RWPE1 (cell line): ENCODE measurements at regions not wholly inside any gene's neighbourhood (a gene's known extent, or its start where the extent isn't known, plus 50 kb on each side); places are given as distances from the start of the nearest gene placed in this dataset.
A peak's percentile ranks its signal among the peaks of the same experiment; 100 is the strongest.

Experiments
- CTCF ChIA-PET: fragments of 350-600 bp; sonication (Branson Sonifier 250); formaldehyde crosslinking; extraction: SDS; loops from one replicate; lab custom pipeline; 2021; lab: Yijun Ruan, JAX
- POLR2A ChIA-PET: fragments of 400-600 bp; formaldehyde crosslinking; extraction: SDS; loops from one replicate; lab custom pipeline; 2020; ENCODE audit warnings: antibody characterized with exemption; ENCODE audit not compliant: low non-redundant PET; lab: Yijun Ruan, JAX
- DNase-seq: peaks from one replicate; pipeline ENCODE4 v3.0.0; 2012; ENCODE audit warnings: low spot score
- H3K27ac ChIP-seq: fragments of 450-650 bp; 2 replicates; pipeline ENCODE4 v1.5.1; 2017
- TF ChIP-seq, protein P1 (sequence below): fragments of 450-650 bp; conservative IDR thresholded peaks from 2 replicates; pipeline ENCODE4 v1.5.1; 2017; ENCODE audit warnings: low read depth, mild to moderate bottlenecking

DNA sequence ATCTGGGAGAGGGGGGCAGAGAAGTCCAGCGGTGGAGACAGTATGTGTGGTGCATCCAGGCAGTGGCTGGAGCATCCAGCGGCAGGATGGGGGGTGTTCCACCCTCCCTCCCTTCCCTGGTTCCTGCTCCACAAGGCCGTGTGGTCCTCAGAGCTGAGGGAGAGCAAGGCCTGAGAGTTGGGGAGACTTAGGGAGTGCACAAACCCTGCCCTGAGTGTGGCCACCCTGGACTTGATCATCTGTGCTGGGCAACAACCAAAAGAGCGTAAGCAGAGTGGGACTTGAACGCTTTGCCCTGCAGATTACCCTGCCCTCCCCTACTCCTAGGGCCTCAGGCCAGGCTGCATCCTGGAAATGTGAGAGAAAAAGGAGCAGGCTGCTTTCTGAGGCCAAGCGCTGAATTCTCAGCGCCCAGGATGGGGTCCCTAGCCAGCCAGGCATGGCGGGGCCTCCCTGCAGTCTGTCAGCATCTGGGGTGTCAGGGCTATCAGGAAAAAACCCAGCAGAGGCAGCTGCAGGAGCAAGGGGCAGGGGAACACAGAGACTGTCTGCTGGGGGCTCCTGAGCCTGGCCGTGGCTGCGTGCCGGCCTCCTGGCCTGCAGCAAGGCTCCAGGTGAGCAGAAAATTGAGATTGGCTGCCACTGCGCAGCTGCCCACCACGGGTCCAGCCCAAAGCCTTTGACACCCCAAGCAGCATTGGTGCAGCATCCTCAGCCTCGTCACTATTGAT, 266.2 kb downstream of the NPHP4 start:
- ChIA-PET POLR2A (no interaction called here), CTCF (interaction anchor here (0.7 kb wide), 1 partner anchor 88 kb away, joined by 3 read pairs; no protein-coding TSS in a partner anchor)
- no peak for DNase-seq
- TF ChIP-seq, protein P1, sequence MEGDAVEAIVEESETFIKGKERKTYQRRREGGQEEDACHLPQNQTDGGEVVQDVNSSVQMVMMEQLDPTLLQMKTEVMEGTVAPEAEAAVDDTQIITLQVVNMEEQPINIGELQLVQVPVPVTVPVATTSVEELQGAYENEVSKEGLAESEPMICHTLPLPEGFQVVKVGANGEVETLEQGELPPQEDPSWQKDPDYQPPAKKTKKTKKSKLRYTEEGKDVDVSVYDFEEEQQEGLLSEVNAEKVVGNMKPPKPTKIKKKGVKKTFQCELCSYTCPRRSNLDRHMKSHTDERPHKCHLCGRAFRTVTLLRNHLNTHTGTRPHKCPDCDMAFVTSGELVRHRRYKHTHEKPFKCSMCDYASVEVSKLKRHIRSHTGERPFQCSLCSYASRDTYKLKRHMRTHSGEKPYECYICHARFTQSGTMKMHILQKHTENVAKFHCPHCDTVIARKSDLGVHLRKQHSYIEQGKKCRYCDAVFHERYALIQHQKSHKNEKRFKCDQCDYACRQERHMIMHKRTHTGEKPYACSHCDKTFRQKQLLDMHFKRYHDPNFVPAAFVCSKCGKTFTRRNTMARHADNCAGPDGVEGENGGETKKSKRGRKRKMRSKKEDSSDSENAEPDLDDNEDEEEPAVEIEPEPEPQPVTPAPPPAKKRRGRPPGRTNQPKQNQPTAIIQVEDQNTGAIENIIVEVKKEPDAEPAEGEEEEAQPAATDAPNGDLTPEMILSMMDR = no peak
- no peak overlapping the region for H3K27ac ChIP-seq

DNA sequence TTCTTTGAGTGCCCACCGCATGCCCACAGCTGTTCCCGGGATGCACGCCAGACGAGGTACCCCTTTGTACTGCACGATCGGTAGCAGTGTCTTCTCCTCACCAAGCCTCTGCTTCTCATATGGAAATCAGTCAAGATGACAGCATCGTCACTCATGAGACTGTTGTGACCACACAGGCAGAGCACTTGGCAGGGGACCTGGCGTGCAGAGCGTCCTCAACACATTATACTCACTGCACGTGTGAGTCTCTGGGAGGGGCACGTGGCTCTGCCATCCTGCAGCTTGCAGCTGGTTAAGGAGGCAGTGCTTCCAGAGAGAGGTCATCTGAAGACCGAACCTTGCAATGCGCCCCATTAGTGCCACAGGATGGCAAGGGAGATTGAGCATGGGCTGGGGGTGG, 266.8 kb downstream of the NPHP4 start:
- TF ChIP-seq, protein P1 = no peak
- H3K27ac ChIP-seq = no peak overlapping the region
- CTCF ChIA-PET = no interaction called here
- no peak for DNase-seq
- POLR2A ChIA-PET = no interaction called here

DNA sequence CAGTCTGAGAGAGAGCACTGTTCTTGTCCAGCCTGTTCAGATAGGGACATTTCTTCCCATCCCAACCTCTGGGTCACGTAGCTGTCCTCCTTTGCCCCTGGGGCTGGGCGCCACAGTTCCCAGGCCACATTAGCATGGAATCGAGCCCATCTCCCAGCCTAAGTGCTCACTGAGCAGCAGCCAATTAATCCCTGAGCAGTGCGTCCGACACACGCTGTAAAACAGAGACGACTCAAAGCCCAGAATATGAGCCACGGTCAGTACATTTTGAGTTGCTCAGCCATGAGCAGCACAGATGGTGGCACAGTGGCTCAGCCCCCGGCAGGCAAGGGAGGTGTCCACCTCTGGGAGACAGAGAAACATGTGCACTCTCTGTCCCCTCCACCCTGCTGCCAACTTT, 267.4 kb downstream of the NPHP4 start:
- no peak overlapping the region for H3K27ac ChIP-seq
- CTCF ChIA-PET = no interaction called here
- TF ChIP-seq, protein P1 = no peak
- POLR2A ChIA-PET = no interaction called here
- no peak for DNase-seq

DNA sequence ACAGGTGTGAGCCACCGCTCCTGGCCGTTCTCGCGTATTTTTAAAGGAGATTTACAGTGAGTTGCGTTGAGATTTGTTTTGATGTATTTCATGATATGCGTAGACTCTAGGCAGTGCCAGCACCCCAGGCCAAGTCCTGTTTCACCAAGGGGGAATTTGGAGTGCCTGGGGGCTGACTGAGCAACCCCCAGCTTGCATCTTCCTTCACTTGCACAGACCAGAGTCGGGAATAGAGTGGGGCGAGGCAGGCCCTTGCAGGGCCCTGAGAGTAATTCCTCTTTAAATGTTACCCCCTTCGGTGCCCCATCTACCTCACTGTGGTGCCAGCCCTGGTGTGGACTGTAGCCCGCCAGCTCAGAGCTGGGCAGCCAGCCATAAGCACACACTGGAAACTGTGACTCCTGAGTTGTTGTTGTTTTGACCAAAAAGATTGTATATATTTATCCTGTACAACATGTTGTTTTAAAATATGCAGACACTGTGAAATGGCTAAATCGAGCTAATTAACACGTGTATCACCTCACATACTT, 269.5 kb downstream of the NPHP4 start:
- DNase-seq = no peak
- TF ChIP-seq, protein P1 = no peak
- H3K27ac ChIP-seq = no peak overlapping the region
- POLR2A ChIA-PET = no interaction called here
- CTCF ChIA-PET = no interaction called here

DNA sequence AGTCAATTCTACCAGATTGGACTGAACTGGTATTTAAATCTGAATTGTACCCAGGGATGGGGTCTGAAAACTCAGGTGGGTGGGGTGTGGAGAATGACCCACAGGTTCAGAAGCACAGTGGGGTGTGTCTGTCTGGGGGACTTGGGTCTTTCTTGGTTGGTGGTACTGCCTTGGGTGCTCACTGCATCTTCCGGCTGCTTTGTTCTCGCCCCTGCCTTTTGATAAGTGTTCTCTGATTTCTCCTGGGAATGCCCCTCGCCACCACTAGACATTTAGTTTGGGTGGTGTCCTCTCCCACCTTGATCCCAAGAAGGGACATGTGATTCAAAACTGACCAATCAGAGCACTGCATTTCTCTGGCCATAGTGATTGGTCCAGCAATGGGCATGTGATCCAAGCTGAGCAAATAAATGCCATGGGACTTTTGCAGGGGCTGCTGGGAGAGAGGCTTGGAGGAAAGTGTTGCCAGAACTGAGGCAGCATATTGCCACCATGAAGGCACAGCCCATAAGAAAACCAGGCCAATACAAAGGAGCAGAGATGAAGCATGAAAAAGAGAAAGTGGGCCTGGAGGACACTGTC, 270.5 kb downstream of the NPHP4 start:
- H3K27ac ChIP-seq = peak overlapping the region; percentile 72; the same call in 1 of the 2 replicates
- POLR2A ChIA-PET = interaction anchor here (1.1 kb wide), 1 partner anchor 69 kb away, joined by 12 read pairs; no protein-coding TSS in a partner anchor
- TF ChIP-seq, protein P1 = no peak
- peak; percentile 28 for DNase-seq
- CTCF ChIA-PET = no interaction called here

DNA sequence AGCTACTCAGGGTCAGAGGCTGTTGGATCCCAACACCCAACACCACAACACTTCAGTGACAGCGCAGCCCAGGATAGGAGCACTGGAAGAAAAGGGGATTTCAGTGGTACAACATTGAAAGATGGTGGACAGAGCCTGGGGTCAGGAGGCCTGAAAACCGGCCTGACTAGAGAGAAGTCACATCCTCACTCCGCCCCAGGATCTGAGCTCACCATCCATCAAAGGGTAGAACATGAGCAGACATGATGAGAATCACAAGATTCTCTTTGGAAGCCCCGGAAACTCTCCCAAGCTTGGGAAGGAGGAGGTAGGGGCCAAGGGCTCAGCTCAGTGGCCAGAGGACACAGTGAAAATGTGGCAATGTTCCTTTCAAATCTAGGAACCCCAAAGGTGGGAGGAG, 271.3 kb downstream of the NPHP4 start:
- ChIA-PET CTCF (interaction anchor here (0.6 kb wide), 1 partner anchor 112 kb away, joined by 3 read pairs; no protein-coding TSS in a partner anchor), POLR2A (interaction anchor here (1.1 kb wide), 1 partner anchor 69 kb away, joined by 12 read pairs; no protein-coding TSS in a partner anchor)
- H3K27ac ChIP-seq = peak overlapping the region; percentile 72
- peak; percentile 61 for DNase-seq
- TF ChIP-seq, protein P1 = no peak
